ENCODE measurements at regions not wholly inside any gene's neighbourhood (a gene's known extent, or its start where the extent isn't known, plus 50 kb on each side); places are given as distances from the start of the nearest gene placed in this dataset.

DNA sequence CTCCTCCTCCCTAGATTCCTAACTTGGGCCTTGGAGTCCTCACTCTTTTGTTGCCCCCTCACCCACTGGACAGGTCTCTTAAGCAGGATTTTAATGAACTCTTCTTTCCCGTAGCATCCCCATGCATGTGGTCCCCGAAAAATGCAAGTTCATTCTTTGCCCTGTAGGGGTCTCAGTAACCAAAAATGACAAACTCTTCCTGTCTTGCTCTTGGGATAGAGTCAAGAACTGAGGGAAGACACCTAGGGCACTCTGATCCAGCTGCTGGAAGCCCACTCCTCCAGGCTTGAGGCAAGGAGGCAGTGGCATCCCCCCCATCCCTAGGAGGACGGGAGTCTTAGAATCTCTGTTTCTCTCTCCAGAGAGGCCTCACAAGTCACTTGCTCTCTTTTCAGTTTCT is 987.0 kb downstream of the DIAPH3 start:
- TF ChIP-seq, protein P1, sequence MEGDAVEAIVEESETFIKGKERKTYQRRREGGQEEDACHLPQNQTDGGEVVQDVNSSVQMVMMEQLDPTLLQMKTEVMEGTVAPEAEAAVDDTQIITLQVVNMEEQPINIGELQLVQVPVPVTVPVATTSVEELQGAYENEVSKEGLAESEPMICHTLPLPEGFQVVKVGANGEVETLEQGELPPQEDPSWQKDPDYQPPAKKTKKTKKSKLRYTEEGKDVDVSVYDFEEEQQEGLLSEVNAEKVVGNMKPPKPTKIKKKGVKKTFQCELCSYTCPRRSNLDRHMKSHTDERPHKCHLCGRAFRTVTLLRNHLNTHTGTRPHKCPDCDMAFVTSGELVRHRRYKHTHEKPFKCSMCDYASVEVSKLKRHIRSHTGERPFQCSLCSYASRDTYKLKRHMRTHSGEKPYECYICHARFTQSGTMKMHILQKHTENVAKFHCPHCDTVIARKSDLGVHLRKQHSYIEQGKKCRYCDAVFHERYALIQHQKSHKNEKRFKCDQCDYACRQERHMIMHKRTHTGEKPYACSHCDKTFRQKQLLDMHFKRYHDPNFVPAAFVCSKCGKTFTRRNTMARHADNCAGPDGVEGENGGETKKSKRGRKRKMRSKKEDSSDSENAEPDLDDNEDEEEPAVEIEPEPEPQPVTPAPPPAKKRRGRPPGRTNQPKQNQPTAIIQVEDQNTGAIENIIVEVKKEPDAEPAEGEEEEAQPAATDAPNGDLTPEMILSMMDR (conservative IDR thresholded peaks at IDR 0.05; ENCODE audit: low read length) = peak; percentile 70
- no peak for TF ChIP-seq EZH2phosphoT487 (IDR thresholded peaks at IDR 0.05; ENCODE audit: borderline replicate concordance)
